NCI-H82 treated with DMSO at 0.1 percent for 48 hours (cell line): ENCODE measurements at regions not wholly inside any gene's neighbourhood (a gene's known extent, or its start where the extent isn't known, plus 50 kb on each side); places are given as distances from the start of the nearest gene placed in this dataset.

Source experiments
- DNase-seq: peaks from one replicate; lab custom pipeline; 2025; ENCODE audit not compliant: unreplicated experiment; lab: John Stamatoyannopoulos, UW

- DNase-seq: no peak
Observed at GRCh38 chr1:218967836-218968235, 205.8 kb upstream of the LYPLAL1 start.

DNA sequence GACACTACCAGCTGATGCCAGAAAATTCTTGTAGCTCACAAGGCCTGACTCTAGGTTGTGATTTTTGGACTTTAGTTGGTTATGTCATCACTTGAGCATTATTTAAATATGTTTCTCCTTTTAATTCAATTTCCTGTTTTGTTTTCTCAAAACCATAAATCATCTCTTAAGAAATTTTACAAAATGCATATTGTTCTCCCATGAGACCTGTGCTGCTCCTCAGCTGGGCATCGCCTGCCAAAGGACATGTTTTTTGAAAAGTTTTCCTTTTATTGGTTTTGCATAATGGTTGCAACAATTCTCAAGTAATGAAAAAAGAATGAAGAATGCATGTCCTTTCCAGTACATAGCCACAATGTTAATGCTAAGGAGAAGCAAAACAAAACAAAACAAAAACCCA is 204.7 kb upstream of the LYPLAL1 start:
- no peak for DNase-seq

GRCh38 chr1:218970397-218970990 is 203.2 kb upstream of the LYPLAL1 start:
- no peak for DNase-seq

DNA sequence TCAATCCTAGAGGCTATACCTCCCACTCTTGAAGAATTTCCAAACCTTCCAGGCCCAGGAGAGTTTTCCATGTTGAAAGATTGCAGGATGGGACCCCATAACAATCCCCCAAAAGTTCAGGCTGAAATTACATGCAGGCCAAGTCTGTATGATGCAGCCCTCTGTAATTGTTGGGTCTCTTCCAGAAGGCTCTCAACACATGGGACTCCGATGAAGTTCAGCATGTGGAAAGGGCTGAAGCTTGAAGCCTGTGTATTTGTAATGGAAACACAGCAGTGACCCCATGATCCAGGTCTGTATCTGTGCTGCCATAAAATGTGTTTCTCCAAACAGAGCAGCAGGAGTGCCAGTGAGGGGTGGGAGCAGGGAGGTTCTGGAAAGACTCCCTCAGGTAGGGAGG is 202.5 kb upstream of the LYPLAL1 start:
- DNase-seq: no peak

- no peak for DNase-seq
Observed at GRCh38 chr1:218980881-218981280, 192.8 kb upstream of the LYPLAL1 start.

DNA sequence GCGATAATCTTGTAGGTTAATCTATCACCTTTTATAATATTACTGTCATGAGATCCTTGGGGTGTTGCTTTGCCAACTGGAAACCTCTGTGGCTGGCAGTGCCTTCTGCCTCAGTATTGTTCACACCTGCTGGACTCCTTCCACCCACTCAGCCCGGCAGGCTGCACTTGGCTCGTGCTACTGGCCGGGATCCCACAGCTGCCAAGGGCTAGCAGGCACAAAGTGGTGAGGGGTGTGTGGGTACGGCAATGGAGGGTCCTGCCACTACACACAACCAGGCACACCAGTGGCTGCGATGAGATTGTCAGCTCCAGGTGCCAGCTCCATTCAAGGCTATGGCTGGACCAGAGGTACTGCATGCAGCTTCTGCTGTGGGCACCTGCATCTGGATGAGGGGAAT is 191.2 kb upstream of the LYPLAL1 start:
- no peak for DNase-seq

DNA sequence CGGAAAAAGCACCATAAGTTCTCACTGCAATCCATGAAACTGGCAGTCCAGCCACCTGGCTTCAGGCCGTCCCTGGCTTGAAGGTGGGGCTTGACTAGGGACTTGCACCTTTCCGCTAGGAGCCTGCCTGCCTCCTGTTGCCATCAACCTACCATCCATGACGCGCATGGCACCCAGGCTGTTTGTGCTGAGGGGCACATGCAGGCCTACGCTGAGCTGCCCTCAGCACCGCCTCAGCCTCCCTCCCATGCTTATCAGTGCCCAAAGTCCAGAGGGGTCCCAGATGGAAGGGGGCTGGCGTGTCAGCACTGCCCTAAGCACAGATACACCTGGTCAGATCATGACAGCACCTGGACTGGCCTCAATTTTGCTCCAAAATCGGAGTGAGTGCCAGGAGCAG is 190.2 kb upstream of the LYPLAL1 start:
- DNase-seq: no peak

GRCh38 chr1:218983848-218984247 is 189.8 kb upstream of the LYPLAL1 start:
- no peak for DNase-seq

GRCh38 chr1:218985424-218985984 is 188.2 kb upstream of the LYPLAL1 start:
- no peak for DNase-seq

DNA sequence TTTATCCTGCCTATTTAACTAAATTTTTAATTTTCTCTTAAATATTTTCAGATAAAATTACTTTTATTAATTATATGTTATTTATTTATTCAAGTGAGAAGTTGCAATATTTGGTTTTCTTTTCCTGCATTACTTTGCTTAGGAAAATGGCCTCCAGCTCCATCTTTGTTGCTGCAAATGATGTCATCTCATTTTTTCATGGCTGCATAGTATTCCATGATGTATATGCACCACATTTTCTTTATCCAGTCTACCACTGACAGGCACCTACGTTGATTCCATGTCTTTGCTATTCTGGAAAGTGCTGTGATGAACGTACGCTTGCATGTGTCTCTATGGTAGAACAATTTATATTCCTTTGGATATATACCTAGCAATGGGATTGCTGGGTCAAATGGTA is 186.9 kb upstream of the LYPLAL1 start:
- no peak for DNase-seq

DNA sequence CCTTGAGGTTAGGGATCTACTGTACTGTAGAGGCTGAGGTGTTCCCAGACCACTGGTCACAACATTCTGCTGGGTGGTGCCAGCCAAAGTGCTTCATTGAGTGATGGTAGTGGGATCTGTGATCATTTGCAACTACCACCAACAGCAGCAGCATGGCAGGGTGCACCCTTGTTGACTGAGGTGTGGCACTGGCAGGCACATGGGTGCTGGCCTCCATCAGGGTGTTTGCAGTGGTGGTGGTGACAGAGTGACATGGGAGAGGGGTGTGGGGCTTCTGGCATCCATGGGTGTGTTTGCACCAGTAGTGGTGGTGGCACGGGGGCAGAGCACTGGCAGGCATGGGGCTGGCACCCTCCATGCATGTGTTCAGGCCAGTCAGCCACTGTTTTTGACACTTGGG is 183.7 kb upstream of the LYPLAL1 start:
- no peak for DNase-seq

DNA sequence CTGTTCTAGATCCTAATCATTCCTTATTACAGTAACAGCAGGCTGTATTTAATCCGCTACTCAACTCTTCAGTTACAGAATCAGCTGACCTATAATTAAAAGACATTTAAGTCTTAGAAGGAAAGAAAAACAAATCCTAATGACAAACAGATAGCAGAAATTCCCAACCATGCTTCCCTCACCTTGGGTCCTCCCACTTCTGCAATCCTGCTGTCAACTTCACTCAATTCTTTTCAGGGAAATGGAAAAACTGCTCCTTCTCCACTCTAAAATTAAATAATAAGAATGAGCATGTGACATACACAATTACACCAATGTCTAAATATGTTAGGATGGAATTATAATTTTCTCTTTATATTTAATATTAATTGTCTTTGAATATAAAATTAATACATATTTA is 182.6 kb upstream of the LYPLAL1 start:
- DNase-seq: peak; percentile 75

DNA sequence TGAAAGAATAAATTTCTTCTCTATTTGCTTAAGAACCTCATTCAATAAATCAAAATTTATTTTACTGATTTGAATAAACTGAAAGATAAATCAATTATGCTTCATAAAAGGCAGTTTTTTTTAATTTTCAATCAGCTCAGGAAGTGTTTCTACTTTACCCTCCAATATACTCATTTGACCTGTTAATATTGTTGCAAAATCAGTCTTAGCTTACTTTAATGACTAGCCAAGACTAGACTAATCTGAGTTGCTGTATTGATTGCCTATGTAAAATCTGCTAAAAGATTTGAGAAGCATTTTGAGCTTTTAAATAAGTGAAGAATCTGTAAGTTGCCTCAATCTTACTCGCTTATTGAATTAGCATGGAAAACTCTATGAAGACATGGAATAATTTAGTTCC is 179.1 kb upstream of the LYPLAL1 start:
- DNase-seq: no peak

GRCh38 chr1:218995091-218995665 is 178.5 kb upstream of the LYPLAL1 start:
- DNase-seq: no peak

GRCh38 chr1:218996362-218996761 is 177.3 kb upstream of the LYPLAL1 start:
- no peak for DNase-seq

GRCh38 chr1:219000005-219000404 is 173.7 kb upstream of the LYPLAL1 start:
- no peak for DNase-seq

DNA sequence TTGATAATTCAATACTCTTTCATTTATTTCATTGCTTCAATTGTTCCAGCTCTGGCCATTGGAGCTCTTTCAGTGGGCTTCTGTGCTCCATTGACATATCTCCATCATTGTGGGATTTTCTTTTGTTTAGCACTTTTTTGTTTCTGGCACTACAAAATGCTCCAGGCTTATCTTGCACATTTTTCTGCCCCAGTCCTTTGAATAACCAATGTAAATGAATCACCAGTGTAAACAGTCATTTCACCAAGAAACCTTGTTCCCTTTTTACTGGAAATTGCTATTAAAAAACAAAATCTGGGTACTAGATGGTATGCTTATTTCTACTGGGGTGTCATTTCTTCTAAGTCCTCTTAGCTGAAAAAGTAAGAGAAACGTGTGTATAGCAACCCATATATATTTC is 173.0 kb upstream of the LYPLAL1 start:
- no peak for DNase-seq

GRCh38 chr1:219010720-219011119 is 163.0 kb upstream of the LYPLAL1 start:
- no peak for DNase-seq

GRCh38 chr1:219020386-219020785 is 153.3 kb upstream of the LYPLAL1 start:
- no peak for DNase-seq

GRCh38 chr1:219020846-219021245 is 152.8 kb upstream of the LYPLAL1 start:
- DNase-seq: no peak

DNA sequence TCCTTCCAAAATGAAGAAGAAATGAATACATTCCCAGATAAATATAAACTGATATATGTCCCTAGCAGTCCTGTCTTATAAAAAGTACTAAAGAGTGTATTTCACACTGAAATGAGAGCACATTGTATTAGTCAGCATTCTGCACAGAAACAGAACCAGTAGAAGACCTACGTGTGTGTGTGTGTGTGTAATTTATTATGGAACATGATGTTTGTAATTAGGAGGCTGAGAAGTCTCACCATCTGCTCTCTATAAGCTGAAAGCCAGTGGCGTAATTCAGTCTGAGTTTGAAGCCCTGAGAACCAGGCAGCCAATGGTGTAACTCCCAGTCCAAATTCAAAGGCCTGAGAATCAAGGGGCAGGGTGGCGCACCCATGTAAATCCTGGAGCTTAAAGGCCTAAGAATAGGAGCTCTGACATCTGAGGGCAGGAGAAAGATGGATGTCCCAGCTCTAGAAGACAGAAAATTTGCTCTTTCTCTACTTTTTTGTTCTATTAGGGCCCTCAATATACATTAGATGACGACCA is 146.5 kb upstream of the LYPLAL1 start:
- peak; percentile 80 for DNase-seq

DNA sequence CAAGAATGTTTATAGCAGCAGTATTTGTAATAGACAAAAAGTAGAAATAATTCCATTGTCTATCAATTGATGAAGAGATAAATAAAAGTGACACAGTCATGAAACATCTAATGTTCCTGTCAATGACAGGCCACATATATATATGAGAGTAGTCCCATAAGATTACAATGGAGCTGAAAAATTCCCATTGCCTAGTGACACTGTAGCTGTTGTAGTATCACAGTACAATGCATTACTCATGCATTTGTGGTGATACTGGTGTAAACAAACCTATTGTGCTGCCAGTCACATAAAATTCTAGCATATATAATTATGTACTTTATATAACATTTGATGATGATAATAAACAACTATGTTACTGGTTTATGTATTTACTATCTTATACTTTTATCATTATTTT is 141.9 kb upstream of the LYPLAL1 start:
- DNase-seq: no peak

DNA sequence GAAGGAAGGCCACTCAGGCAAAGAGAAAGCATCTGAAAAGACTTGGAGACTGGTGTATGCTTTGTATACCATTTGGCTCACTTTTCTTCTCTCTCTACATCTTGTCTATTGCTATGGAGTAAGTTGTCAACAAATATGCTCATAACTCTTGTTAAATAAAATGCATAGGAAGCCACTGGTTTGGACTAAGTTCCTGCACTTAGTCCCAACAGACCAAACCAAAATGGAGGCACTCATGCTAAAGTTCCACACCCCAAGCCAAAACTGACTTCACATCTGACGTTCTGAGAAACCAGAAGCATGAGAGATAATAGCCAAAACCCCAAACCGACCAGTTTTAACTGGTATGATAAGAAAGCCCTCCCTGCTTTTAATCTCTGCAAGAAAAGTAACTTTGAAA is 135.3 kb upstream of the LYPLAL1 start:
- DNase-seq: no peak
